Heart left ventricle (tissue), 13 donors: ENCODE measurements at regions not wholly inside any gene's neighbourhood (a gene's known extent, or its start where the extent isn't known, plus 50 kb on each side); places are given as distances from the start of the nearest gene placed in this dataset.

ENCODE experiments used
- POLR2A ChIP-seq, 2 donors: fragments of 450-650 bp; IDR thresholded peaks; one replicate each; pipeline ENCODE4 v1.6.1; 2017; ENCODE audit warnings: antibody characterized with exemption in 2 of 2, mild to moderate bottlenecking in 2 of 2, moderate library complexity in 2 of 2
- TF ChIP-seq, protein P1 (sequence below), 12 donors: fragments of 200-600 bp; sonication (generic) in 4 of 12; IDR thresholded peaks; one replicate each; pipeline versions ENCODE4 v1.5.0 to v1.8.0; 2018 to 2022; ENCODE audit warnings: antibody characterized with exemption in 12 of 12, mild to moderate bottlenecking in 5 of 12
- donor health status: ischemic (EF 13 %, LVEDD 7.1; RV severe dilation, severe dysfunction).
- donor health status: DM: no; HTN: yes; CAD: no.
- donor health status: DM: no; HTN: no; CAD: no.
- donor health status: ischemic (EF 25% LVEDD 6.9; RV normal size, moderate dysfunction).
- donor health status: ischemic (EF 25% LVEDD 5.7; RV mildly dilated, moderate dysfunction).
- donor health status: ischemic (EF 35%, LVEDD 5.7; RV mildly dilated, moderate dysfunction).
- donor health status: nonischemic (EF 11% LVEDD 7.7; RV severe dilation, severe dysfunction).
- donor health status: DM: yes; HTN: yes; CAD: no.
- donor health status: PGD.
- donor health status: ischemic (EF 29% LVEDD 5.4; RV normal size, mild dysfunction).
- donor health status: nonischemic (EF 23%, LVEDD 6.1; RV moderate dilation, normal function).

DNA sequence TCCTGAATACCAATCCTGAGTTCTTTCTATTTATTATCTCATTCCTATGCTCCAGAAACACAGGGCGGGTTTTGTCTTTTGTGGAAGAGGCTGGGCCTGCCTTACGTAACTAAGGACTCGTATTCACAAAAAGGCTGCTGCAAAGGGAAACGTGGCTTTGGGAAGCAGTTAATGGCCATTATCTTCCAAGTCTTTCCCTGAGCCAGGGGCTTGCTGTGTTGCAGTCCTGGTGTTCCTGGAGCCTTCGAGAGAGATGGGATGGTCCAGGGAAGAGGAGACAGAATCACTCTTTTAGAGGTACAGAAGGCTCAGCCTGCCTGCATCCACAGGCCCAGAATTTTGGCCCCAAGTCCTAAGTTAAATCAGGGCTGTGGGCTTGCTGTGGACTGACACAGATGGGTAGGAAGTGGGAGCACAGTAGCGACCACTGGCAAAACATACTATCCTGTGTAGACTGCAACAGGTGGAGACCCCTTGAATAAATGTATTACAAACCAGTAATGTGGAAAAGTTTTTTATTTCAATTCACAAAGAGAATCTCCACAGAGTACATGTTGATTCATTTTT is 139.4 kb upstream of the ST6GAL2 start:
- TF ChIP-seq, protein P1, sequence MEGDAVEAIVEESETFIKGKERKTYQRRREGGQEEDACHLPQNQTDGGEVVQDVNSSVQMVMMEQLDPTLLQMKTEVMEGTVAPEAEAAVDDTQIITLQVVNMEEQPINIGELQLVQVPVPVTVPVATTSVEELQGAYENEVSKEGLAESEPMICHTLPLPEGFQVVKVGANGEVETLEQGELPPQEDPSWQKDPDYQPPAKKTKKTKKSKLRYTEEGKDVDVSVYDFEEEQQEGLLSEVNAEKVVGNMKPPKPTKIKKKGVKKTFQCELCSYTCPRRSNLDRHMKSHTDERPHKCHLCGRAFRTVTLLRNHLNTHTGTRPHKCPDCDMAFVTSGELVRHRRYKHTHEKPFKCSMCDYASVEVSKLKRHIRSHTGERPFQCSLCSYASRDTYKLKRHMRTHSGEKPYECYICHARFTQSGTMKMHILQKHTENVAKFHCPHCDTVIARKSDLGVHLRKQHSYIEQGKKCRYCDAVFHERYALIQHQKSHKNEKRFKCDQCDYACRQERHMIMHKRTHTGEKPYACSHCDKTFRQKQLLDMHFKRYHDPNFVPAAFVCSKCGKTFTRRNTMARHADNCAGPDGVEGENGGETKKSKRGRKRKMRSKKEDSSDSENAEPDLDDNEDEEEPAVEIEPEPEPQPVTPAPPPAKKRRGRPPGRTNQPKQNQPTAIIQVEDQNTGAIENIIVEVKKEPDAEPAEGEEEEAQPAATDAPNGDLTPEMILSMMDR (IDR thresholded peaks at IDR 0.05): no peak
- TF ChIP-seq POLR2A (IDR thresholded peaks at IDR 0.05): no peak
